GM08714 (cell line): ENCODE measurements at regions not wholly inside any gene's neighbourhood (a gene's known extent, or its start where the extent isn't known, plus 50 kb on each side); places are given as distances from the start of the nearest gene placed in this dataset.

Source experiments
- H3K4me3 ChIP-seq: fragments of 200-500 bp; sonication (Bioruptor generic); 2 replicates; pipeline ENCODE4 v1.5.1; 2014; ENCODE audit warnings: mild to moderate bottlenecking, low read length, inconsistent platforms
- ZNF274 ChIP-seq: IDR thresholded peaks from 2 replicates; pipeline ENCODE4 v1.6.1; 2012; ENCODE audit warnings: mild to moderate bottlenecking, low read depth, low read length

- no peak for TF ChIP-seq ZNF274
Measured at GRCh38 chr12:98235301-98235700, 280.1 kb upstream of the TMPO start.

GRCh38 chr12:98238515-98239130, 276.8 kb upstream of the TMPO start:
- no peak overlapping the region for H3K4me3 ChIP-seq
- no peak for TF ChIP-seq ZNF274

More at GRCh38 chr12:98235301-98235700, 280.1 kb upstream of the TMPO start:
- no peak overlapping the region for H3K4me3 ChIP-seq

- TF ChIP-seq ZNF274, result no peak
- H3K4me3 ChIP-seq, result no peak overlapping the region
Measured at GRCh38 chr12:98243190-98243589, 272.2 kb upstream of the TMPO start.

- H3K4me3 ChIP-seq, result no peak overlapping the region
- TF ChIP-seq ZNF274, result no peak
Measured at GRCh38 chr12:98244136-98244535, 271.3 kb upstream of the TMPO start.

- no peak for TF ChIP-seq ZNF274
- no peak overlapping the region for H3K4me3 ChIP-seq
Measured at GRCh38 chr12:98253207-98254037, 262.0 kb upstream of the TMPO start.

- TF ChIP-seq ZNF274, result no peak
- no peak overlapping the region for H3K4me3 ChIP-seq
Measured at GRCh38 chr12:98256830-98257229, 258.6 kb upstream of the TMPO start.

GRCh38 chr12:98259693-98260092, 255.7 kb upstream of the TMPO start:
- no peak for TF ChIP-seq ZNF274

GRCh38 chr12:98260276-98260675, 255.1 kb upstream of the TMPO start:
- H3K4me3 ChIP-seq, result no peak overlapping the region
- no peak for TF ChIP-seq ZNF274

More at GRCh38 chr12:98259693-98260092, 255.7 kb upstream of the TMPO start:
- H3K4me3 ChIP-seq, result no peak overlapping the region

GRCh38 chr12:98262902-98263301, 252.5 kb upstream of the TMPO start:
- TF ChIP-seq ZNF274, result no peak
- H3K4me3 ChIP-seq, result no peak overlapping the region

- H3K4me3 ChIP-seq, result no peak overlapping the region; the same call in 1 of the 2 replicates
- TF ChIP-seq ZNF274, result no peak
Measured at GRCh38 chr12:98274430-98275130, 240.8 kb upstream of the TMPO start.

GRCh38 chr12:98275131-98275475, 240.3 kb upstream of the TMPO start:
- TF ChIP-seq ZNF274, result no peak
- no peak overlapping the region; the same call in 1 of the 2 replicates for H3K4me3 ChIP-seq

GRCh38 chr12:98280152-98280551, 235.2 kb upstream of the TMPO start:
- TF ChIP-seq ZNF274, result no peak
- H3K4me3 ChIP-seq, result no peak overlapping the region

GRCh38 chr12:98280621-98281020, 234.8 kb upstream of the TMPO start:
- TF ChIP-seq ZNF274, result no peak
- no peak overlapping the region for H3K4me3 ChIP-seq

- no peak overlapping the region for H3K4me3 ChIP-seq
- no peak for TF ChIP-seq ZNF274
Measured at GRCh38 chr12:98291828-98292227, 223.6 kb upstream of the TMPO start.
